Breast epithelium (tissue), 4 donors: ENCODE measurements at regions not wholly inside any gene's neighbourhood (a gene's known extent, or its start where the extent isn't known, plus 50 kb on each side); places are given as distances from the start of the nearest gene placed in this dataset.
"Not testable (repeated sequence)": the region's sequence is repeated elsewhere in the genome, so short reads cannot be mapped to it uniquely, and the experiment has no call there.

Experiments used
- DNase-seq, 2 donors: peaks; one replicate each; pipeline ENCODE4 v3.0.0-alpha.2; 2019; ENCODE audit warnings: low spot score in 2 of 2
- H3K27ac ChIP-seq, 2 donors: fragments of 200-600 bp; sonication (generic) in 1 of 2; one replicate each; pipeline ENCODE4 v1.5.1; 2016 to 2019; ENCODE audit warnings: mild to moderate bottlenecking in 1 of 2
- H3K27me3 ChIP-seq, 2 donors: fragments of 200-600 bp; sonication (generic) in 1 of 2; one replicate each; pipeline versions ENCODE4 v1.5.1 to v1.6.0; 2017 to 2019; ENCODE audit warnings: control low read depth in 1 of 2, mild to moderate bottlenecking in 1 of 2
- H3K36me3 ChIP-seq: fragments of 200-600 bp; one replicate; pipeline ENCODE4 v1.5.1; 2019
- H3K4me1 ChIP-seq, 2 donors: fragments of 200-600 bp; sonication (generic); one replicate each; pipeline ENCODE4 v1.5.1; 2016 to 2019; ENCODE audit warnings: control low read depth in 1 of 2
- H3K4me3 ChIP-seq, 3 donors: fragments of 200-600 bp; sonication (generic); 1 replicate in 2 of 3; 2 replicates in 1 of 3; pipeline ENCODE4 v1.5.1; 2016 to 2019; ENCODE audit warnings: mild to moderate bottlenecking in 3 of 3, moderate library complexity in 2 of 3
- H3K9me3 ChIP-seq, 2 donors: fragments of 200-600 bp; sonication (generic) in 1 of 2; one replicate each; pipeline ENCODE4 v1.5.1; 2016 to 2019; ENCODE audit warnings: control low read depth in 1 of 2
- POLR2A ChIP-seq: fragments of 450-650 bp; IDR thresholded peaks from one replicate; pipeline ENCODE4 v1.6.1; 2016; ENCODE audit warnings: antibody characterized with exemption, mild to moderate bottlenecking, moderate library complexity
- POLR2AphosphoS5 ChIP-seq, 3 donors: sonication (generic); formaldehyde crosslinking; IDR thresholded peaks; one replicate each; pipeline ENCODE4 v1.6.1; 2017; ENCODE audit warnings: antibody characterized with exemption in 3 of 3
- intact Hi-C: fragments of 100-400 bp; cut with DNase I; formaldehyde crosslinking; loops from one replicate; pipeline ENCODE4 v1.15.1; 2023; ENCODE audit warnings: low total_unique reads
- TF ChIP-seq, protein P1 (sequence below), 3 donors: fragments of 450-650 bp; IDR thresholded peaks; one replicate each; pipeline ENCODE4 v1.5.1; 2016 to 2017; ENCODE audit warnings: antibody characterized with exemption in 3 of 3, mild to moderate bottlenecking in 3 of 3, moderate library complexity in 3 of 3

DNA sequence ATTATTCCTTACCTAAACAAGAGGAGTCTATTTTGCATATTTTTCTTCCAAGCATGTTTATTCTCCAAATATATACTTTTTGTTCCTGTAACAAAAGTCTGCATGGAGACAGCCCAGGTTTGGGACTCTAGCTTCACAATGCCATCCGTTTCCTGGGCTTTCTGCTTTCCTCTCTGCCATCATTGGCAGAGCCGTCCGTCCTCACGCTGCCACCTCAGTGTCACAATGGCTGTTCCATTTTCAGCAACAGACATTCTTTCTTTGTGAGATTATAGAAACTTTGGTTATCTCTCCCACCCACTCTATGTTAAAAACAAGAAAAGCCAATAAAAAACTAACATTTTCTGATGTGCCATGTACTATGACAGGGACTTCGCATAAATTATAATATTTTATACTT lies 825.2 kb downstream of the REEP3 start:
- H3K36me3 ChIP-seq = no peaks in the 10 kb centered on the region

DNA sequence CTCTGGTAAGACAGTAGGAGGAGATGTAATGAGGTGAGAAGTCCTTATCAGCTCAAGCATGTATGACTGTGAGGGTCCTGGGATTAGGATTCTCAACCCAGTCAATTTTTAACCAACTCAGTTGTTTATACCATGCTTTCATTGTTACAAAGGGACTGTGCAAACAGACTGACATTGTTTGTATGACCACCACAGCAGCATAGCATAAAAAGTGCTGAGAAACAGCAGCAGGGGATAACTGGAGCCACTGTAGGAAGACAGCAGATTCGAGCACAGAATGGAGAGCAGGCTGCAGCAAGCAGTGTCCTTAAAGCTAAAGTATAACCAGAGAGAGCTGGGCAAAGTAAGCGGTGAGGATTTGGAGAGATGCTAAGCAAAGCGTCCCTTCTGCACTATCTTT lies 829.5 kb downstream of the REEP3 start:
- Histone ChIP-seq H3K36me3 (no peaks in the 10 kb centered on the region), H3K27ac (no peak overlapping the region), H3K4me1 (no peaks in the 10 kb centered on the region), H3K9me3 (no peaks in the 10 kb centered on the region), H3K27me3 (no peaks in the 10 kb centered on the region), H3K4me3 (no peak overlapping the region)
- intact Hi-C loops = no loop called here
- DNase-seq = no peak
- TF ChIP-seq, protein P1, sequence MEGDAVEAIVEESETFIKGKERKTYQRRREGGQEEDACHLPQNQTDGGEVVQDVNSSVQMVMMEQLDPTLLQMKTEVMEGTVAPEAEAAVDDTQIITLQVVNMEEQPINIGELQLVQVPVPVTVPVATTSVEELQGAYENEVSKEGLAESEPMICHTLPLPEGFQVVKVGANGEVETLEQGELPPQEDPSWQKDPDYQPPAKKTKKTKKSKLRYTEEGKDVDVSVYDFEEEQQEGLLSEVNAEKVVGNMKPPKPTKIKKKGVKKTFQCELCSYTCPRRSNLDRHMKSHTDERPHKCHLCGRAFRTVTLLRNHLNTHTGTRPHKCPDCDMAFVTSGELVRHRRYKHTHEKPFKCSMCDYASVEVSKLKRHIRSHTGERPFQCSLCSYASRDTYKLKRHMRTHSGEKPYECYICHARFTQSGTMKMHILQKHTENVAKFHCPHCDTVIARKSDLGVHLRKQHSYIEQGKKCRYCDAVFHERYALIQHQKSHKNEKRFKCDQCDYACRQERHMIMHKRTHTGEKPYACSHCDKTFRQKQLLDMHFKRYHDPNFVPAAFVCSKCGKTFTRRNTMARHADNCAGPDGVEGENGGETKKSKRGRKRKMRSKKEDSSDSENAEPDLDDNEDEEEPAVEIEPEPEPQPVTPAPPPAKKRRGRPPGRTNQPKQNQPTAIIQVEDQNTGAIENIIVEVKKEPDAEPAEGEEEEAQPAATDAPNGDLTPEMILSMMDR (IDR thresholded peaks at IDR 0.05) = no peak
- TF ChIP-seq POLR2A = no peak
- TF ChIP-seq POLR2AphosphoS5 (IDR thresholded peaks at IDR 0.05) = no peak

More for the DNA sequence above, 825.2 kb downstream of the REEP3 start:
- TF ChIP-seq POLR2AphosphoS5 (IDR thresholded peaks at IDR 0.05) (no peak), POLR2A (no peak)
- TF ChIP-seq, protein P1 (IDR thresholded peaks at IDR 0.05) = no peak
- Histone ChIP-seq H3K27ac (no peak overlapping the region), H3K4me3 (no peak overlapping the region), H3K27me3 (no peaks in the 10 kb centered on the region), H3K9me3 (no peaks in the 10 kb centered on the region), H3K4me1 (no peaks in the 10 kb centered on the region)
- intact Hi-C loops = no loop called here
- DNase-seq = no peak

DNA sequence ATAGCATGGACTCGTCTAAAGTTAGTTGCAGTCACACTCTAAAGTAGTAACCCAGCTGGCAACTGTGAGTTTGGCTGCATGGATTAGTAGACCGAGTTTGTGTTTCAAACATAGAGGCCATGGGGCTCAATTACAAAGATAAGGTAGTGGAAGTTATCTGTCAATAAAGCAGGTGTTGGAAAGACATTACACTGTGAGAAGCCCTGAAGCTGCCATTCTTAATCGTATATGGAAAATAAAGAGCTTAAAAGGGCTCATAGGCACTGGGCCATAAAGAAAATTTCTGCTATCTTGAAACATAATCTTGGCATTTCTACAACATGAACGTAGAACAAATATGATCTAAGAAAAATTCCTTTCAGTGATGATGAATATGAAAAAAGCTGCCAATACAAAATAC lies 837.7 kb downstream of the REEP3 start:
- Histone ChIP-seq H3K36me3 (no peaks in the 10 kb centered on the region), H3K27ac (no peak overlapping the region), H3K4me3 (no peak overlapping the region), H3K27me3 (no peaks in the 10 kb centered on the region), H3K9me3 (peaks cover 0 to 16% of the 10 kb centered on the region in 2 donors), H3K4me1 (no peaks in the 10 kb centered on the region)
- TF ChIP-seq, protein P1 (IDR thresholded peaks at IDR 0.05) = no peak
- TF ChIP-seq POLR2AphosphoS5 (IDR thresholded peaks at IDR 0.05) (no peak), POLR2A (no peak)
- intact Hi-C loops = no loop called here
- no peak for DNase-seq

DNA sequence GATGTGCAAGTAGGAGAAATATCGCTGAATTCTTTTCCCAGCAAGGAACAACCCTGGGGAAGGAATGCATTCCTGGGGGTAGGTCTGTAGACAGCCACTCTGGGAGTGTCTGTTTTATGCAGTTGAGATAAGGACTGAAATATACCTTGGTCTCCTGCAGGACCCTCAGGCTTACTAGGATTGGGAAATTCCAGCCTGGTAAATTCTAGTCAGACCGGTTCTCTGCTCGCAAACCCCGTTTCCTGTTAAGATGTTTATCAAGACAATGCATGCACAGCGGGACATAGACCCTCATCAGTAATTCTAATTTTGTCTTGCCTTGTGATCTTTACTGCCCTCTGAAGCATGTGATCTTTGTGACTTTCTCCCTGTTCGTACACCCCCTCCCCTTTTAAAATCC lies 839.0 kb downstream of the REEP3 start:
- H3K36me3 ChIP-seq, H3K27me3 ChIP-seq, H3K4me3 ChIP-seq, H3K27ac ChIP-seq, H3K4me1 ChIP-seq, DNase-seq, intact Hi-C loops: not testable (repeated sequence)
- H3K9me3 ChIP-seq = peaks cover 0 to 16% of the 10 kb centered on the region in 2 donors

DNA sequence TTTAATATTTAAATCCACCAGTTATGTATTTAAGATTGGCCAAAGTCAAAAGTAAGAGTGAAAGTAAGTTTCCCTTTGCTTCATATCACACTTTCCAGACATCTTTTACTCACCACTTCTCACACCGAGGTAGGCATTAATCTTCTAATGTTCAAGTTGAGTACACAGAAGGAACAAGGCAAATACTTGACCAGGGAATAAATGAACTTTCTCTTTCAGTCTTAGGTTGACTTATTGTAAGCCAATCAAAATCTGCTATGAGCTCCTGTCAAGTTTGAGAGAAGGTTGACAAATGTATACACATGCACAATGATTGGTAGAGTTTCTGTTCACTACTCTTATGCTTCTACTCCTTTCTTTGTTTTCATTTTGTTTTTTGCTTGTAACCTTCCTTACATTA lies 842.5 kb downstream of the REEP3 start:
- Histone ChIP-seq H3K27ac (no peak overlapping the region), H3K9me3 (peaks cover 0 to 16% of the 10 kb centered on the region in 2 donors), H3K4me1 (no peaks in the 10 kb centered on the region), H3K4me3 (no peak overlapping the region), H3K27me3 (no peaks in the 10 kb centered on the region), H3K36me3 (no peaks in the 10 kb centered on the region)
- no peak for DNase-seq
- intact Hi-C loops = no loop called here
- TF ChIP-seq POLR2AphosphoS5 (IDR thresholded peaks at IDR 0.05) (no peak), POLR2A (no peak)
- TF ChIP-seq, protein P1 (IDR thresholded peaks at IDR 0.05) = no peak

DNA sequence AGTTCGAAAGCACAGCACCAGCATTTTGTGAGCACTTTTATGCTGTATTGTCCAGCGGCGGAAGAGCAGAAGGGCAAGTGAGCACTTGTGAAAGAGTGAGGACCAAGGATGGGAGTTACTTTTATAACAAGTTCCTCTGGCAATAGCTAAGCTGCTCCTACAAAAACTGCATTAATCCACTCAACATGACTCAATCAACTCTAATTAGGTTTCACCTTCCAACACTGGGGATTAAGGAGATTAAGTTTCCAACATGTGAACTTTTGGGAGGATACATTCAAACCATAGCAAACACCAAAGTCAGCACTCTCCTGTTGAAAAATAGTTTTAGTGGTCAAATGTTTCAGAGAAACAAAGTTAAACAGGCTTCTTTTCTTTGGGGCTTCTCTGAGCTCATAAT lies 844.5 kb downstream of the REEP3 start:
- no peak overlapping the region for H3K27ac ChIP-seq
- TF ChIP-seq, protein P1 (IDR thresholded peaks at IDR 0.05) = no peak
- no peak for TF ChIP-seq POLR2AphosphoS5 (IDR thresholded peaks at IDR 0.05)
- no peak for TF ChIP-seq POLR2A
- H3K27me3 ChIP-seq = no peaks in the 10 kb centered on the region
- H3K36me3 ChIP-seq = no peaks in the 10 kb centered on the region
- DNase-seq = no peak
- H3K4me1 ChIP-seq = no peaks in the 10 kb centered on the region
- peaks cover 0 to 2% of the 10 kb centered on the region in 2 donors for H3K9me3 ChIP-seq
- intact Hi-C loops = no loop called here
- no peak overlapping the region for H3K4me3 ChIP-seq
